22Rv1 (cell line): ENCODE measurements at regions not wholly inside any gene's neighbourhood (a gene's known extent, or its start where the extent isn't known, plus 50 kb on each side); places are given as distances from the start of the nearest gene placed in this dataset.

Experiments used
- CTCF ChIP-seq: fragments of 450-650 bp; IDR thresholded peaks from 2 replicates; pipeline ENCODE4 v1.5.1; 2017; ENCODE audit warnings: mild to moderate bottlenecking
- ZFX ChIP-seq: fragments of 450-650 bp; IDR thresholded peaks from 2 replicates; pipeline ENCODE4 v1.6.1; 2017; ENCODE audit warnings: antibody characterized with exemption, borderline replicate concordance

GRCh38 chr6:94588301-94588700 lies 989.0 kb upstream of the MANEA start:
- TF ChIP-seq CTCF (no peak), ZFX (no peak)
